ENCODE measurements at regions not wholly inside any gene's neighbourhood (a gene's known extent, or its start where the extent isn't known, plus 50 kb on each side); places are given as distances from the start of the nearest gene placed in this dataset.
"Not testable (repeated sequence)": the region's sequence is repeated elsewhere in the genome, so short reads cannot be mapped to it uniquely, and the experiment has no call there.

- Histone ChIP-seq H2AFZ (ENCODE audit: low read depth, low read length) (no peak overlapping the region), H3K4me3 (ENCODE audit: low read length) (no peak overlapping the region), H3K4me1 (ENCODE audit: insufficient read depth, low read length) (no peaks in the 10 kb centered on the region), H3K36me3 (ENCODE audit: insufficient read depth, low read length) (no peaks in the 10 kb centered on the region), H3K27me3 (ENCODE audit: insufficient read depth, low read length) (no peaks in the 10 kb centered on the region), H3K9me3 (ENCODE audit: low read length) (no peaks in the 10 kb centered on the region)
These were observed 238.2 kb downstream of the KCNJ2 start for GRCh38 chr17:70407506-70407905.

DNA sequence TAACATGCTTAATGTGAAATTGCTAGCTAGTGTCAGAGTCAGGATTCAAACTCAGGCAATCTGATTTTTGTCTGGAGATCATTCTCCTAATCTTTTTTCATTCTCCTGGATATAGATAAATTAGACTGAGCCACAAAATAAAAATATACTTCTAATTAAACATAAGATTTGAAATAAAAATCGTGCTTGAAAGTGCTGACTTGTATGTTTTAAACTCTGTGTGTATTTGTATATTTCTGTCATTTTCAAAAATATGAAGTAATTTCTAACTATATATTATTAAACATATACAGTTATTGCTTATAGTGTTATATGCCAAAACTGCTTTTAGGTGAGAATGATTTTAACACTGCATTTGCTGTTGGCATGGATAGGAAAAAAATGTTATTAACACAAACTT, 239.4 kb downstream of the KCNJ2 start:
- Histone ChIP-seq H2AFZ (ENCODE audit: low read depth, low read length) (no peak overlapping the region), H3K27me3 (ENCODE audit: insufficient read depth, low read length) (no peaks in the 10 kb centered on the region), H3K9me3 (ENCODE audit: low read length) (no peaks in the 10 kb centered on the region), H3K4me3 (ENCODE audit: low read length) (no peak overlapping the region), H3K36me3 (ENCODE audit: insufficient read depth, low read length) (no peaks in the 10 kb centered on the region), H3K4me1 (ENCODE audit: insufficient read depth, low read length) (no peaks in the 10 kb centered on the region)

GRCh38 chr17:70414300-70414699, 245.0 kb downstream of the KCNJ2 start:
- peak overlapping the region; percentile 36 for H2AFZ ChIP-seq (ENCODE audit: low read depth, low read length)
- H3K36me3 ChIP-seq (ENCODE audit: insufficient read depth, low read length), result no peaks in the 10 kb centered on the region

GRCh38 chr17:70420861-70421445, 251.6 kb downstream of the KCNJ2 start:
- no peaks in the 10 kb centered on the region for H3K9me3 ChIP-seq (ENCODE audit: low read length)
- no peaks in the 10 kb centered on the region for H3K27me3 ChIP-seq (ENCODE audit: insufficient read depth, low read length)
- H3K4me1 ChIP-seq (ENCODE audit: insufficient read depth, low read length), result no peaks in the 10 kb centered on the region
- no peak overlapping the region for H2AFZ ChIP-seq (ENCODE audit: low read depth, low read length)
- H3K4me3 ChIP-seq (ENCODE audit: low read length), result no peak overlapping the region
- no peaks in the 10 kb centered on the region for H3K36me3 ChIP-seq (ENCODE audit: insufficient read depth, low read length)

More at GRCh38 chr17:70414300-70414699, 245.0 kb downstream of the KCNJ2 start:
- H3K4me1 ChIP-seq (ENCODE audit: insufficient read depth, low read length), result no peaks in the 10 kb centered on the region
- H3K9me3 ChIP-seq (ENCODE audit: low read length), result no peaks in the 10 kb centered on the region
- H3K4me3 ChIP-seq (ENCODE audit: low read length), result no peak overlapping the region
- H3K27me3 ChIP-seq (ENCODE audit: insufficient read depth, low read length), result no peaks in the 10 kb centered on the region

GRCh38 chr17:70422862-70423261, 253.5 kb downstream of the KCNJ2 start:
- no peaks in the 10 kb centered on the region for H3K9me3 ChIP-seq (ENCODE audit: low read length)
- no peaks in the 10 kb centered on the region for H3K36me3 ChIP-seq (ENCODE audit: insufficient read depth, low read length)
- no peaks in the 10 kb centered on the region for H3K27me3 ChIP-seq (ENCODE audit: insufficient read depth, low read length)
- peaks cover 6% of the 10 kb centered on the region for H3K4me1 ChIP-seq (ENCODE audit: insufficient read depth, low read length)
- no peak overlapping the region for H2AFZ ChIP-seq (ENCODE audit: low read depth, low read length)
- H3K4me3 ChIP-seq (ENCODE audit: low read length), result no peak overlapping the region

GRCh38 chr17:70423562-70423961, 254.2 kb downstream of the KCNJ2 start:
- Histone ChIP-seq H2AFZ (ENCODE audit: low read depth, low read length) (no peak overlapping the region), H3K4me3 (ENCODE audit: low read length) (no peak overlapping the region), H3K36me3 (ENCODE audit: insufficient read depth, low read length) (no peaks in the 10 kb centered on the region), H3K4me1 (ENCODE audit: insufficient read depth, low read length) (peaks cover 6% of the 10 kb centered on the region), H3K27me3 (ENCODE audit: insufficient read depth, low read length) (no peaks in the 10 kb centered on the region), H3K9me3 (ENCODE audit: low read length) (no peaks in the 10 kb centered on the region)

DNA sequence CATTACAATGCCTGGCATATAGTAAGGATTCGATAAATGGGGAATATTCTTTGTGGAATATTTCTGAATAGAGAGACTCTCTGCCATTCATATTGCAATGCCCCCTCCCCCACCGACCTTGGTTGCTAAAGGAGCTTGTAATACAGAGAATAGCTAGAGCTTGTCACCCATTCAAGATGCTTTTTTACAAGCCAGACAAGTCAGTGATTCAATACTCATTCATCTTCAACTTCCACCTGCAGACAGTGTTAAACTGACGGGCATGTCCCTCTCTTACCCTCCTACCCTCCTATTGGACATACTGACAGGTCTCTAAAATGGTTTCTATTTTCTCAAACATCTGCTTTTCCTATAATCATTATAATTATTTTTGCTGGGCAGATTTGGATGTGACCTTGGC, 257.4 kb downstream of the KCNJ2 start:
- H3K27me3 ChIP-seq (ENCODE audit: insufficient read depth, low read length), result no peaks in the 10 kb centered on the region
- no peaks in the 10 kb centered on the region for H3K9me3 ChIP-seq (ENCODE audit: low read length)
- H3K4me1 ChIP-seq (ENCODE audit: insufficient read depth, low read length), result peaks cover 6% of the 10 kb centered on the region
- no peak overlapping the region for H2AFZ ChIP-seq (ENCODE audit: low read depth, low read length)
- H3K4me3 ChIP-seq (ENCODE audit: low read length), result no peak overlapping the region
- H3K36me3 ChIP-seq (ENCODE audit: insufficient read depth, low read length), result no peaks in the 10 kb centered on the region

DNA sequence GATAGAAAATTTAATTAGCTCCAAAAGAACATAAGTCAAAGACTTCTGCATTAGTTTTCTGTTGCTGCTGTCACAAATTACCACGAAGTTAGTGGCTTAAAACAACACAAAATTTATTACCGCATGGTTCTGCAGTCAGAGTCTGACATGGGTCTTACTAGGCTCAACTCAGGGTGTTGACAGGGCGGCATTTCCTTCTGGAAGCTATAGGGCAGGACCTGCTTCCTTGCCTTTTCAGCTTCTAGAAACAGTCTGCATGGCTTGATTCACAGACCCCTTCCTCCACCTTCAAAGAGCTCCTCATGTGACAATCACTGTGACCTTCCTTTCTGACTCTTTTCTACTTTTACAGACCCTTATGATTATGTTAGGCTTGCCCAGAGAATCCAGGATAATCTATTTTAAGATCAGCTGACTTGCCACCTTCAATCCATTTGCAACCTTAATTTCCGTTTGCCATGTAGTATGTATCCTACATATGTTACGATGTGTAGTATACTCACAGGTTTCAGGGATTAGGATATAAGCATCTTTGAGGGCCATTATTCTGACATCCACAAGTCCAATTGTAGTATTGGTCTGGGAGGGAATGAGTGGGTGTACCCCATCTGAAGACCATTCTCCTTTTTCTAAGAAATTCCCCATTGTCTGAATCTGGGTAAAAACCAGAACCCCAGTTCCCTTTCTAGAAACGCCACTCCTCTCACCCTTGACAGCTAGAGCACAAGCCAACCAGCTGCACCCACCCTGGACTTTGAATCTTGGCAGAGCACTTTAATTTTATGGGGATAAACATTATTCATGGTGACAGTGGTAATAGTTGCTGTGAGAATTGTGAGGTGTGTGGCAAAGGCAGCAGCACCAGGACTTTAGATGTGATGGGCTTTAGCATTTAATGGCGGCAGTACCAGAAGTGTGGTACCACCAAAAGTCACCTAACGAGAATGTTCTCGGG, 265.5 kb downstream of the KCNJ2 start:
- no peak overlapping the region for H3K4me3 ChIP-seq (ENCODE audit: low read length)
- no peaks in the 10 kb centered on the region for H3K4me1 ChIP-seq (ENCODE audit: insufficient read depth, low read length)
- no peaks in the 10 kb centered on the region for H3K27me3 ChIP-seq (ENCODE audit: insufficient read depth, low read length)
- no peak overlapping the region for H2AFZ ChIP-seq (ENCODE audit: low read depth, low read length)
- H3K36me3 ChIP-seq (ENCODE audit: insufficient read depth, low read length), result no peaks in the 10 kb centered on the region
- H3K9me3 ChIP-seq (ENCODE audit: low read length), result no peaks in the 10 kb centered on the region

DNA sequence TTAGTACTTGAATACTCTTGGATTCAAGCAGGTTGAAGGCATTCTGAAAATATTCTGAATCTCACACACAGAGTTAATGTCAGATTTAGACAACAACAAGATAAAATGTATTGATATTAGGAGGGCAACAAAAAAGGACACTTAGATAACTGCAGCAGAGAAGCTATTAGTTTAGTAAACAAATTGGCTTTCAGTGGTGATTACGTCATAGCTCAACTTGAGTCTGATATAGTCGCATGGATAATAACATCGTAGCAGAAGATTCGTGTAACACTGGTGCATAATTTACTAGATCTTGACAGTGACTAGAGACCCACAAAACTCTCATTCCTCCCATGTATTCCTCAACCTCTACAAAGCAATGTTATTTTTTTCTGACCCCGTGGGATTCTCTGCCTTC, 268.3 kb downstream of the KCNJ2 start:
- Histone ChIP-seq H3K36me3 (ENCODE audit: insufficient read depth, low read length) (no peaks in the 10 kb centered on the region), H3K27me3 (ENCODE audit: insufficient read depth, low read length) (no peaks in the 10 kb centered on the region), H3K9me3 (ENCODE audit: low read length) (no peaks in the 10 kb centered on the region), H2AFZ (ENCODE audit: low read depth, low read length) (no peak overlapping the region), H3K4me3 (ENCODE audit: low read length) (no peak overlapping the region), H3K4me1 (ENCODE audit: insufficient read depth, low read length) (no peaks in the 10 kb centered on the region)

- H2AFZ ChIP-seq (ENCODE audit: low read depth, low read length), result no peak overlapping the region
- H3K4me1 ChIP-seq (ENCODE audit: insufficient read depth, low read length), result no peaks in the 10 kb centered on the region
- H3K27me3 ChIP-seq (ENCODE audit: insufficient read depth, low read length), result no peaks in the 10 kb centered on the region
- no peaks in the 10 kb centered on the region for H3K9me3 ChIP-seq (ENCODE audit: low read length)
- no peaks in the 10 kb centered on the region for H3K36me3 ChIP-seq (ENCODE audit: insufficient read depth, low read length)
- H3K4me3 ChIP-seq (ENCODE audit: low read length), result no peak overlapping the region
These were observed 277.1 kb downstream of the KCNJ2 start for GRCh38 chr17:70446446-70446845.

DNA sequence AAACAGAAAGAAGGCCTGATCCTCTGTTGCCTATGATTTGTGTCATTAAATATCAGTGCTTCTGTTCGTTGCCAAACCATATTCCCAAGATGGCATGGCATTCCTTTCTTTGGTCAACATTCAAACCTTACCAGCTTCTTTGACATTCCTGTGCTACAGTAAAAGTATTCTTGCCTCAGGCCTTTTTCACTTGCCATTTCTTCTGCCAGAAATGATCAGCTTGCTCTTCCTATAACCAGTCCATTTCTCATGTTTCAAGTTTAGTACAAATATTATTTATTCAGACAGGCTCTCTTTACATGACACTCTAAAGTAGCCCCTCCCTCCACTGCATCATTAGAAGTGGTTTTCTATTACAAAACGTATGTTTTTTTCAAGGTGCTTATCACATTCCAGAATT, 278.3 kb downstream of the KCNJ2 start:
- Histone ChIP-seq H3K4me3 (ENCODE audit: low read length) (no peak overlapping the region), H2AFZ (ENCODE audit: low read depth, low read length) (no peak overlapping the region), H3K36me3 (ENCODE audit: insufficient read depth, low read length) (no peaks in the 10 kb centered on the region), H3K27me3 (ENCODE audit: insufficient read depth, low read length) (no peaks in the 10 kb centered on the region), H3K4me1 (ENCODE audit: insufficient read depth, low read length) (no peaks in the 10 kb centered on the region), H3K9me3 (ENCODE audit: low read length) (no peaks in the 10 kb centered on the region)

DNA sequence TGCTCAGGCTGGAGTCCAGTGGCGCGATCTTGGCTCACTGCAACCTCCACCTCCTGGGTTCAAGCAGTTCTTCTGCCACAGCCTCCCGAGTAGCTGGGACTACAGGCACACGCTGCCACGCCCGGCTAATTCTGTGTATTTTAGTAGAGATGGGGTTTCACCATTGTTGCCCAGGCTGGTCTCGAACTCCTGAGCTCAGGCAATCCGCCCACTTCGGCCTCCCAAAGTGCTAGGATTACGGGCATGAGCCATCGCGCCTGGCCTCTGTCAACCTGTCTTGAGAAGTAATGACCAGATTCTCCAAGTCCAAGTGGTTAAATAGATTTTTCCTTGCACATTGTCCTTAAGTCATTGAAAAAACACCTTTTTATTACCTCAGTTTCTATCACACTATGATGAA, 283.7 kb downstream of the KCNJ2 start:
- not testable (repeated sequence) for H3K9me3 ChIP-seq (ENCODE audit: low read length); H3K36me3 ChIP-seq (ENCODE audit: insufficient read depth, low read length); H3K27me3 ChIP-seq (ENCODE audit: insufficient read depth, low read length); H2AFZ ChIP-seq (ENCODE audit: low read depth, low read length); H3K4me1 ChIP-seq (ENCODE audit: insufficient read depth, low read length); H3K4me3 ChIP-seq (ENCODE audit: low read length)

- no peaks in the 10 kb centered on the region for H3K9me3 ChIP-seq (ENCODE audit: low read length)
- H3K36me3 ChIP-seq (ENCODE audit: insufficient read depth, low read length), result no peaks in the 10 kb centered on the region
- H3K4me3 ChIP-seq (ENCODE audit: low read length), result no peak overlapping the region
- H2AFZ ChIP-seq (ENCODE audit: low read depth, low read length), result no peak overlapping the region
- H3K4me1 ChIP-seq (ENCODE audit: insufficient read depth, low read length), result no peaks in the 10 kb centered on the region
- H3K27me3 ChIP-seq (ENCODE audit: insufficient read depth, low read length), result no peaks in the 10 kb centered on the region
These were observed 285.0 kb downstream of the KCNJ2 start for GRCh38 chr17:70454377-70454776.
